ENCODE measurements at regions not wholly inside any gene's neighbourhood (a gene's known extent, or its start where the extent isn't known, plus 50 kb on each side); places are given as distances from the start of the nearest gene placed in this dataset.

- Histone ChIP-seq H3K36me3 (no peaks in the 10 kb centered on the region), H3K27ac (no peak overlapping the region), H3K9me3 (no peaks in the 10 kb centered on the region), H3K27me3 (no peaks in the 10 kb centered on the region), H3K4me1 (no peaks in the 10 kb centered on the region), H3K4me3 (replicated peaks in 1 of 3) (no peak overlapping the region)
- intact Hi-C loops (cut with DNase I) = no loop called here
- DNase-seq = no peak
- TF ChIP-seq, protein P1, sequence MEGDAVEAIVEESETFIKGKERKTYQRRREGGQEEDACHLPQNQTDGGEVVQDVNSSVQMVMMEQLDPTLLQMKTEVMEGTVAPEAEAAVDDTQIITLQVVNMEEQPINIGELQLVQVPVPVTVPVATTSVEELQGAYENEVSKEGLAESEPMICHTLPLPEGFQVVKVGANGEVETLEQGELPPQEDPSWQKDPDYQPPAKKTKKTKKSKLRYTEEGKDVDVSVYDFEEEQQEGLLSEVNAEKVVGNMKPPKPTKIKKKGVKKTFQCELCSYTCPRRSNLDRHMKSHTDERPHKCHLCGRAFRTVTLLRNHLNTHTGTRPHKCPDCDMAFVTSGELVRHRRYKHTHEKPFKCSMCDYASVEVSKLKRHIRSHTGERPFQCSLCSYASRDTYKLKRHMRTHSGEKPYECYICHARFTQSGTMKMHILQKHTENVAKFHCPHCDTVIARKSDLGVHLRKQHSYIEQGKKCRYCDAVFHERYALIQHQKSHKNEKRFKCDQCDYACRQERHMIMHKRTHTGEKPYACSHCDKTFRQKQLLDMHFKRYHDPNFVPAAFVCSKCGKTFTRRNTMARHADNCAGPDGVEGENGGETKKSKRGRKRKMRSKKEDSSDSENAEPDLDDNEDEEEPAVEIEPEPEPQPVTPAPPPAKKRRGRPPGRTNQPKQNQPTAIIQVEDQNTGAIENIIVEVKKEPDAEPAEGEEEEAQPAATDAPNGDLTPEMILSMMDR (IDR thresholded peaks at IDR 0.05) = no peak
- TF ChIP-seq POLR2A (IDR thresholded peaks at IDR 0.05) = no peak
- WGBS, 2 donors = 41 to 44% methylated on average over 4 of the region's 4 CpGs
Measured at GRCh38 chr1:219812086-219812485, 116.3 kb downstream of the SLC30A10 start.

- no peaks in the 10 kb centered on the region for H3K9me3 ChIP-seq
- no peak overlapping the region for H3K4me3 ChIP-seq (replicated peaks in 1 of 3)
- no peak for TF ChIP-seq POLR2A (IDR thresholded peaks at IDR 0.05)
- TF ChIP-seq, protein P1 (IDR thresholded peaks at IDR 0.05) = no peak
- WGBS, 2 donors = 82 to 83% methylated on average over 5 of the region's 5 CpGs
- no peaks in the 10 kb centered on the region for H3K36me3 ChIP-seq
- H3K27ac ChIP-seq = no peak overlapping the region
- H3K27me3 ChIP-seq = no peaks in the 10 kb centered on the region
- H3K4me1 ChIP-seq = no peaks in the 10 kb centered on the region
- DNase-seq = no peak
- intact Hi-C loops (cut with DNase I) = no loop called here
Measured at GRCh38 chr1:219810451-219810850, 117.9 kb downstream of the SLC30A10 start.

DNA sequence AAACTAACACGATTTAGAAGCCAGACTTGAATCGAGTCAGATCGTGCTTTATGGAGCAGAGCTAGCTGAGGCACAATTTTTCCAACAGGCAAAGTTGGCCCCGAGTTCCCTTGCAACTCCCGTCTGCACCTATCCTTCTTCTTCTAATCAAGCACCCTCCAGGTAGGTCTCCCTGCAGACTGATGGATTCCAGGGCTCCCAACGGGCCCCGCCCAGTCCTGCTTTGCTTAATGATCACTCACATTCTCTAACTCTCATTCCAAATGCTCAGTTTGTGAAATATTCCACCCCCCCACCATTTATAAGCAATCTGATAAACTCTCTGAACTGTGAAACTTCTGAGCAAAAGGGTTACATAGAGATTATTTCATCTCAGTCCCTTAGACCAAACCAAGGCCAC is 119.6 kb downstream of the SLC30A10 start:
- H3K4me1 ChIP-seq = no peaks in the 10 kb centered on the region
- 85 to 87% methylated on average over 7 of the region's 7 CpGs for WGBS, 2 donors
- TF ChIP-seq, protein P1 (IDR thresholded peaks at IDR 0.05) = no peak
- no peak for TF ChIP-seq POLR2A (IDR thresholded peaks at IDR 0.05)
- no peaks in the 10 kb centered on the region for H3K36me3 ChIP-seq
- no peak overlapping the region for H3K27ac ChIP-seq
- no peaks in the 10 kb centered on the region for H3K9me3 ChIP-seq
- H3K4me3 ChIP-seq (replicated peaks in 1 of 3) = no peak overlapping the region
- H3K27me3 ChIP-seq = no peaks in the 10 kb centered on the region
- intact Hi-C loops (cut with DNase I) = no loop called here
- DNase-seq = no peak

DNA sequence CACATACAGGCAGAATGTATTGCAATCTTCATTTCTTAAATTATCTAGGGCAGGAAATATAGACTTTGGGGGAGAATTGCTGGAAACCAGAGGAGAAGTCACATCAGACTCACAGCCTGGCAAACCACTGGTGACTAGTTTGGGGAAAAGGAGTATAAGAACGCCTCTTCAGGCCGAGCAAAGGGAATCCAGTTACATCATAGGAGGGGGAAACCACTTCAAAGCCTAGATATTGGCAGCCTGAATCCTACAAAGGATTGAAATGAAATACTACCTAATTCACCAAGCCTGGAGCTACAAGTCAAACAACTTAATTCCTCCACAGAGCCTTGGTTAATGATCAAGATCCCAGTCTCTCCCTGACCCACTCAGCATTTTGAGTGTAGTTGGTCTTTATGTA is 121.7 kb downstream of the SLC30A10 start:
- intact Hi-C loops (cut with DNase I) = no loop called here
- H3K9me3 ChIP-seq = no peaks in the 10 kb centered on the region
- DNase-seq = no peak
- whole genome bisulfite sequencing, 2 donors = 71 to 88% methylated on average over 2 of the region's 2 CpGs
- no peaks in the 10 kb centered on the region for H3K4me1 ChIP-seq
- H3K36me3 ChIP-seq = no peaks in the 10 kb centered on the region
- no peak for TF ChIP-seq POLR2A (IDR thresholded peaks at IDR 0.05)
- TF ChIP-seq, protein P1 (IDR thresholded peaks at IDR 0.05) = no peak
- H3K27ac ChIP-seq = no peak overlapping the region
- no peaks in the 10 kb centered on the region for H3K27me3 ChIP-seq
- no peak overlapping the region for H3K4me3 ChIP-seq (replicated peaks in 1 of 3)

DNA sequence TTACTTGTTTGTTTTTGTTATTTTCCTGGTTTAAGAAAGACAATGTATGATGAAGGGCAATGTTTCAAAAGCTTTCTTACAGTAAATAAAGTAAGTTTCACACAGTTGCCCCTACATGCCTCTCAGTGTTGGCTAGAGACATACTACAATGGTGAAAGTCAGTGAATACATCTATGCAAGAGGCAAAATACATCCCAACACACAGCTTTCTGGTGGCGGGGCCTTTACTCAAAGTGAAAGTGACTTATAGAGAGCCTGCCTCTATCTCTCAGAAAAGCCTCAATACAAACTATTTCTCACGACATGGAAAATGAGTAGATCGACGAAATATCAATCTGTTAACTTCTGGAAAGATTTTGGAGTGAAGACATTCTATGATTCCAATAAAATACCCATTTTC is 122.3 kb downstream of the SLC30A10 start:
- no peak for DNase-seq
- intact Hi-C loops (cut with DNase I) = no loop called here
- H3K9me3 ChIP-seq = no peaks in the 10 kb centered on the region
- H3K4me3 ChIP-seq (replicated peaks in 1 of 3) = no peak overlapping the region
- H3K27me3 ChIP-seq = no peaks in the 10 kb centered on the region
- H3K36me3 ChIP-seq = no peaks in the 10 kb centered on the region
- TF ChIP-seq, protein P1 (IDR thresholded peaks at IDR 0.05) = no peak
- no peak for TF ChIP-seq POLR2A (IDR thresholded peaks at IDR 0.05)
- H3K4me1 ChIP-seq = no peaks in the 10 kb centered on the region
- 31 to 71% methylated on average over 4 of the region's 4 CpGs for WGBS, 2 donors
- H3K27ac ChIP-seq = no peak overlapping the region

All from thyroid gland (tissue), 4 donors.